ENCODE measurements at regions not wholly inside any gene's neighbourhood (a gene's known extent, or its start where the extent isn't known, plus 50 kb on each side); places are given as distances from the start of the nearest gene placed in this dataset.

- no peak overlapping the region for H3K4me3 ChIP-seq (ENCODE audit: low read depth, low read length)
- no peak for DNase-seq (ENCODE audit: low read depth)
Observed at GRCh38 chr5:144577676-144578075, 407.0 kb downstream of the KCTD16 start.

GRCh38 chr5:144575736-144576135 is 405.1 kb downstream of the KCTD16 start:
- DNase-seq (ENCODE audit: low read depth), result no peak
- no peak overlapping the region for H3K4me3 ChIP-seq (ENCODE audit: low read depth, low read length)
- TF ChIP-seq CTCF (IDR thresholded peaks at IDR 0.05; ENCODE audit: low read depth, low read length) (no peak), POLR2A (IDR thresholded peaks at IDR 0.05; ENCODE audit: extremely low read depth, insufficient read length) (no peak), MAX (IDR thresholded peaks at IDR 0.05; ENCODE audit: low read depth, low read length) (no peak), MYC (IDR thresholded peaks at IDR 0.05; ENCODE audit: low read depth, low read length) (no peak)

More at GRCh38 chr5:144577676-144578075, 407.0 kb downstream of the KCTD16 start:
- TF ChIP-seq MAX (IDR thresholded peaks at IDR 0.05; ENCODE audit: low read depth, low read length) (no peak), POLR2A (IDR thresholded peaks at IDR 0.05; ENCODE audit: extremely low read depth, insufficient read length) (no peak), CTCF (IDR thresholded peaks at IDR 0.05; ENCODE audit: low read depth, low read length) (no peak), MYC (IDR thresholded peaks at IDR 0.05; ENCODE audit: low read depth, low read length) (no peak)

GRCh38 chr5:144567421-144567780 is 396.7 kb downstream of the KCTD16 start:
- DNase-seq (ENCODE audit: low read depth), result no peak
- no peak overlapping the region for H3K4me3 ChIP-seq (ENCODE audit: low read depth, low read length)
- TF ChIP-seq CTCF (IDR thresholded peaks at IDR 0.05; ENCODE audit: low read depth, low read length), result no peak
- no peak for TF ChIP-seq POLR2A (IDR thresholded peaks at IDR 0.05; ENCODE audit: extremely low read depth, insufficient read length)
- no peak for TF ChIP-seq MYC (IDR thresholded peaks at IDR 0.05; ENCODE audit: low read depth, low read length)
- TF ChIP-seq MAX (IDR thresholded peaks at IDR 0.05; ENCODE audit: low read depth, low read length), result no peak

GRCh38 chr5:144566747-144567420 is 396.2 kb downstream of the KCTD16 start:
- no peak for DNase-seq (ENCODE audit: low read depth)
- TF ChIP-seq CTCF (IDR thresholded peaks at IDR 0.05; ENCODE audit: low read depth, low read length), result no peak
- TF ChIP-seq MAX (IDR thresholded peaks at IDR 0.05; ENCODE audit: low read depth, low read length), result no peak
- no peak for TF ChIP-seq MYC (IDR thresholded peaks at IDR 0.05; ENCODE audit: low read depth, low read length)
- TF ChIP-seq POLR2A (IDR thresholded peaks at IDR 0.05; ENCODE audit: extremely low read depth, insufficient read length), result no peak
- H3K4me3 ChIP-seq (ENCODE audit: low read depth, low read length), result no peak overlapping the region

DNA sequence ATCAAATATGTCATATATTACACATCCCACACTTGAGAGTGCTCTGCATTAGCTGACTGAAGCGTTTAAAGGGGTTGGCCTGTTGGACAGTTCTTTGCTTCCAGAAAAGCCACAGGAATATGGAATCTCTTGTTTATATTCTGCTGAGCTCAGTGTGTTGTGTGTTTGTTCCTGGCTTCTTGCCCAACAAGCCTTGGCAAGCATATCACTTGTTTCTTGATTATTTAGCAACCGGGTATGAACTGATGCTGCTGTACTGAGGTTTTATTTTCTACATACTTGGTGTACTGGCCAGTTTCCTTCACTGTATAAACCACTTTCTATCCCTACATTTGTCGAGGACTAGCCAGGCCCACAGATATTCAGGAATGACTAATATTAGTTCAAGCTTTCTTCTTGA is 378.9 kb downstream of the KCTD16 start:
- no peak overlapping the region for H3K4me3 ChIP-seq (ENCODE audit: low read depth, low read length)
- TF ChIP-seq POLR2A (IDR thresholded peaks at IDR 0.05; ENCODE audit: extremely low read depth, insufficient read length), result no peak
- no peak for TF ChIP-seq CTCF (IDR thresholded peaks at IDR 0.05; ENCODE audit: low read depth, low read length)
- no peak for TF ChIP-seq MAX (IDR thresholded peaks at IDR 0.05; ENCODE audit: low read depth, low read length)
- TF ChIP-seq MYC (IDR thresholded peaks at IDR 0.05; ENCODE audit: low read depth, low read length), result no peak
- no peak for DNase-seq (ENCODE audit: low read depth)

Data from NB4 (cell line).